ENCODE measurements at regions not wholly inside any gene's neighbourhood (a gene's known extent, or its start where the extent isn't known, plus 50 kb on each side); places are given as distances from the start of the nearest gene placed in this dataset.
A peak's percentile ranks its signal among the peaks of the same experiment; 100 is the strongest.

- no peak for DNase-seq
- Histone ChIP-seq H3K27ac (no peak overlapping the region), H3K36me3 (no peaks in the 10 kb centered on the region), H3K27me3 (no peaks in the 10 kb centered on the region), H3K4me3 (no peak overlapping the region), H3K4me1 (no peaks in the 10 kb centered on the region), H3K9me3 (no peaks in the 10 kb centered on the region)
- TF ChIP-seq POLR2AphosphoS5 (IDR thresholded peaks at IDR 0.05) (no peak), POLR2A (IDR thresholded peaks at IDR 0.05) (no peak), EP300 (IDR thresholded peaks at IDR 0.05; ENCODE audit: low read depth) (no peak)
- TF ChIP-seq, protein P1, sequence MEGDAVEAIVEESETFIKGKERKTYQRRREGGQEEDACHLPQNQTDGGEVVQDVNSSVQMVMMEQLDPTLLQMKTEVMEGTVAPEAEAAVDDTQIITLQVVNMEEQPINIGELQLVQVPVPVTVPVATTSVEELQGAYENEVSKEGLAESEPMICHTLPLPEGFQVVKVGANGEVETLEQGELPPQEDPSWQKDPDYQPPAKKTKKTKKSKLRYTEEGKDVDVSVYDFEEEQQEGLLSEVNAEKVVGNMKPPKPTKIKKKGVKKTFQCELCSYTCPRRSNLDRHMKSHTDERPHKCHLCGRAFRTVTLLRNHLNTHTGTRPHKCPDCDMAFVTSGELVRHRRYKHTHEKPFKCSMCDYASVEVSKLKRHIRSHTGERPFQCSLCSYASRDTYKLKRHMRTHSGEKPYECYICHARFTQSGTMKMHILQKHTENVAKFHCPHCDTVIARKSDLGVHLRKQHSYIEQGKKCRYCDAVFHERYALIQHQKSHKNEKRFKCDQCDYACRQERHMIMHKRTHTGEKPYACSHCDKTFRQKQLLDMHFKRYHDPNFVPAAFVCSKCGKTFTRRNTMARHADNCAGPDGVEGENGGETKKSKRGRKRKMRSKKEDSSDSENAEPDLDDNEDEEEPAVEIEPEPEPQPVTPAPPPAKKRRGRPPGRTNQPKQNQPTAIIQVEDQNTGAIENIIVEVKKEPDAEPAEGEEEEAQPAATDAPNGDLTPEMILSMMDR (IDR thresholded peaks at IDR 0.05) = no peak
- in situ Hi-C loops (cut with MboI; ENCODE audit: low pct_ligation_motif_present in 1 of 4, low pct_unique_long_range_greater_than_20kb in 1 of 4, low sequenced_read_pairs in 3 of 4) = no loop called here
- WGBS, 2 donors (ENCODE audit: low coverage in 1 of 2) = 42 to 45% methylated on average over 2 of the region's 2 CpGs
- intact Hi-C loops (cut with DNase I; ENCODE audit: low total_unique reads) = no loop called here
These were observed 87.5 kb downstream of the TRIB2 start for GRCh38 chr2:12804091-12804856.

DNA sequence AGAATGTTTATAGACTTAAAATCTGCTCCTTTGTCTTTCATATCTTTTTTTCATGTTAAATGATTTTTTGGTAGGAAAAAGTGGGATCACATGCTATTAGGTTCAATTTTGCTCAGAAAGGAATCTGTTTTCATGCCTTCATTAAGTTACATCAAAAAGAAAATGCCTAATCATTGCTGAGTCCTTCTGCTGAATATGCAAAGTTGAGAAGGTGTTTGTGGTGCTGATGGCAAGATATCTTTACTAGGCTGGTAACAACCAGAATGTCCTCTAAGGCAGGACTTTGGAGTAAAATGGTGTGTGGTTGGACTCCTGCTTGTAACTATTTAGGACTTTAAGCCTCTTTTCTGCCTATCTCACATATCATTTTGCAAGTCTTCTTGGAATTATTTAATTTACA is 88.3 kb downstream of the TRIB2 start:
- TF ChIP-seq POLR2AphosphoS5 (IDR thresholded peaks at IDR 0.05) = no peak
- H3K27me3 ChIP-seq = no peaks in the 10 kb centered on the region
- no peak for DNase-seq
- intact Hi-C loops (cut with DNase I; ENCODE audit: low total_unique reads) (no loop called here), in situ Hi-C loops (cut with MboI; ENCODE audit: low pct_ligation_motif_present in 1 of 4, low pct_unique_long_range_greater_than_20kb in 1 of 4, low sequenced_read_pairs in 3 of 4) (no loop called here)
- no peak overlapping the region for H3K27ac ChIP-seq
- H3K9me3 ChIP-seq = no peaks in the 10 kb centered on the region
- no peaks in the 10 kb centered on the region for H3K36me3 ChIP-seq
- no peaks in the 10 kb centered on the region for H3K4me1 ChIP-seq
- H3K4me3 ChIP-seq = no peak overlapping the region

GRCh38 chr2:12806549-12807242 is 90.0 kb downstream of the TRIB2 start:
- Histone ChIP-seq H3K27ac (no peak overlapping the region), H3K27me3 (no peaks in the 10 kb centered on the region), H3K4me1 (no peaks in the 10 kb centered on the region), H3K9me3 (no peaks in the 10 kb centered on the region), H3K4me3 (no peak overlapping the region), H3K36me3 (no peaks in the 10 kb centered on the region)
- DNase-seq = no peak
- in situ Hi-C loops (cut with MboI; ENCODE audit: low pct_ligation_motif_present in 1 of 4, low pct_unique_long_range_greater_than_20kb in 1 of 4, low sequenced_read_pairs in 3 of 4) = no loop called here
- intact Hi-C loops (cut with DNase I; ENCODE audit: low total_unique reads) = no loop called here
- WGBS, 2 donors (ENCODE audit: low coverage in 1 of 2) = 60 to 70% methylated on average over 4 to 5 of the region's 5 CpGs
- TF ChIP-seq, protein P1 (IDR thresholded peaks at IDR 0.05) = no peak
- no peak for TF ChIP-seq POLR2A (IDR thresholded peaks at IDR 0.05)
- TF ChIP-seq EP300 (IDR thresholded peaks at IDR 0.05; ENCODE audit: low read depth) = no peak
- TF ChIP-seq POLR2AphosphoS5 (IDR thresholded peaks at IDR 0.05) = no peak

GRCh38 chr2:12807907-12808810 is 91.4 kb downstream of the TRIB2 start:
- H3K9me3 ChIP-seq = no peaks in the 10 kb centered on the region
- no peak for DNase-seq
- no peaks in the 10 kb centered on the region for H3K36me3 ChIP-seq
- WGBS, 2 donors (ENCODE audit: low coverage in 1 of 2) = 80 to 83% methylated on average over 5 to 6 of the region's 6 CpGs
- no peaks in the 10 kb centered on the region for H3K27me3 ChIP-seq
- TF ChIP-seq POLR2AphosphoS5 (IDR thresholded peaks at IDR 0.05) (no peak), POLR2A (IDR thresholded peaks at IDR 0.05) (no peak), EP300 (IDR thresholded peaks at IDR 0.05; ENCODE audit: low read depth) (no peak)
- TF ChIP-seq, protein P1 (IDR thresholded peaks at IDR 0.05) = no peak
- in situ Hi-C loops (cut with MboI; ENCODE audit: low pct_ligation_motif_present in 1 of 4, low pct_unique_long_range_greater_than_20kb in 1 of 4, low sequenced_read_pairs in 3 of 4) (no loop called here), intact Hi-C loops (cut with DNase I; ENCODE audit: low total_unique reads) (no loop called here)
- peak overlapping the region in 2 of 4 donors; percentile 1 to 2 for H3K27ac ChIP-seq
- H3K4me3 ChIP-seq = no peak overlapping the region
- H3K4me1 ChIP-seq = no peaks in the 10 kb centered on the region
